22Rv1 (cell line): ENCODE measurements at regions not wholly inside any gene's neighbourhood (a gene's known extent, or its start where the extent isn't known, plus 50 kb on each side); places are given as distances from the start of the nearest gene placed in this dataset.

Experiments used
- CTCF ChIP-seq: fragments of 450-650 bp; IDR thresholded peaks from 2 replicates; pipeline ENCODE4 v1.5.1; 2017; ENCODE audit warnings: mild to moderate bottlenecking
- ZFX ChIP-seq: fragments of 450-650 bp; IDR thresholded peaks from 2 replicates; pipeline ENCODE4 v1.6.1; 2017; ENCODE audit warnings: antibody characterized with exemption, borderline replicate concordance

- TF ChIP-seq CTCF (peak; percentile 21), ZFX (no peak)
Measured at GRCh38 chrY:17339028-17339427, 541.0 kb downstream of the CDY2B start.
